A549 (cell line): ENCODE measurements at regions not wholly inside any gene's neighbourhood (a gene's known extent, or its start where the extent isn't known, plus 50 kb on each side); places are given as distances from the start of the nearest gene placed in this dataset.
"Not testable (repeated sequence)": the region's sequence is repeated elsewhere in the genome, so short reads cannot be mapped to it uniquely, and the experiment has no call there.

Source experiments
- ATAC-seq, 2 experiments: fragments of 200-7000 bp in 1 of 2; fragments of >200 bp in 1 of 2; cut with Nextera tagmentation in 1 of 2; cut with Tn5 transposase in 1 of 2; 3 replicates each; pipeline versions ENCODE4 v1.8.0 to v1.9.1; 2018 to 2020; ENCODE audit warnings: mild to moderate bottlenecking in 1 of 2, moderate library complexity in 1 of 2
- CTCF ChIA-PET: fragments of 300-600 bp; sonication (Branson Sonifier 250); formaldehyde crosslinking; extraction: SDS; loops from one replicate; lab custom pipeline; 2021; ENCODE audit warnings: antibody characterized with exemption, inconsistent platforms; lab: Yijun Ruan, JAX
- POLR2A ChIA-PET: fragments of 350-600 bp; formaldehyde crosslinking; extraction: SDS; loops from one replicate; lab custom pipeline; 2021; ENCODE audit warnings: antibody characterized with exemption, inconsistent platforms; lab: Yijun Ruan, JAX
- DNase-seq, 2 experiments: peaks; one replicate each; pipeline versions ENCODE4 v3.0.0 to v3.0.0-alpha.2; 2011 to 2016; ENCODE audit warnings: low read depth in 1 of 2, low spot score in 1 of 2
- FAIRE-seq: peaks from 2 replicates; lab custom pipeline; 2011; peaks lifted over from hg19 to GRCh38; lab: Jason Lieb, UNC
- H3K27ac ChIP-seq, 2 experiments: fragments of >200 bp; sonication (Bioruptor Twin); formaldehyde crosslinking; 3 replicates each; pipeline ENCODE4 v1.5.1; 2016 to 2017
- H3K4me1 ChIP-seq: fragments of >200 bp; sonication (Bioruptor Twin); formaldehyde crosslinking; 3 replicates; pipeline ENCODE4 v1.6.1; 2016
- H3K4me2 ChIP-seq: fragments of >200 bp; sonication (Bioruptor Twin); formaldehyde crosslinking; 3 replicates; pipeline ENCODE4 v1.6.1; 2016
- H3K4me3 ChIP-seq: fragments of >200 bp; sonication (Bioruptor Twin); formaldehyde crosslinking; 3 replicates; pipeline ENCODE4 v1.5.1; 2016
- H3K9me3 ChIP-seq: fragments of >200 bp; sonication (Bioruptor Twin); formaldehyde crosslinking; 3 replicates; pipeline ENCODE4 v1.6.1; 2016
- BHLHE40 ChIP-seq: IDR thresholded peaks from 2 replicates; pipeline ENCODE4 v1.6.1; 2012; ENCODE audit warnings: low read depth, low read length, inconsistent platforms
- CBX2 ChIP-seq: fragments of 200-600 bp; sonication (generic); IDR thresholded peaks from 2 replicates; pipeline ENCODE4 v1.6.1; 2016; ENCODE audit warnings: low read depth, mild to moderate bottlenecking, borderline replicate concordance
- CHD2 ChIP-seq: fragments of 150-350 bp; IDR thresholded peaks from 2 replicates; pipeline ENCODE4 v1.6.1; 2014; ENCODE audit warnings: low read length; ENCODE audit not compliant: partially characterized antibody
- CTCF ChIP-seq: fragments of >200 bp; sonication (Bioruptor Twin); formaldehyde crosslinking; IDR thresholded peaks from 3 replicates; pipeline ENCODE4 v1.5.1; 2016
- E2F6 ChIP-seq: IDR thresholded peaks from 2 replicates; pipeline ENCODE4 v1.6.1; 2012; ENCODE audit warnings: low read depth, borderline replicate concordance
- EHF ChIP-seq: fragments of 250-450 bp; sonication (Bioruptor Pico); IDR thresholded peaks from 2 replicates; pipeline ENCODE4 v1.5.0; 2020; ENCODE audit warnings: mild to moderate bottlenecking
- ESRRA ChIP-seq: fragments of 150-350 bp; IDR thresholded peaks from 2 replicates; pipeline ENCODE4 v1.6.1; 2014; ENCODE audit warnings: mild to moderate bottlenecking, low read length, borderline replicate concordance
- FOSL2 ChIP-seq, 2 experiments: fragments of 450-650 bp in 1 of 2; fragments of >200 bp in 1 of 2; sonication (Bioruptor Twin) in 1 of 2; formaldehyde crosslinking; IDR thresholded peaks; 2 replicates each; pipeline versions ENCODE4 v1.5.0 to v1.6.1; 2016 to 2020; ENCODE audit warnings: mild to moderate bottlenecking in 1 of 2, moderate library complexity in 1 of 2
- HEYL ChIP-seq: fragments of 250-450 bp; sonication (Bioruptor Pico); IDR thresholded peaks from 2 replicates; pipeline ENCODE4 v1.8.0; 2021; ENCODE audit warnings: mild to moderate bottlenecking, moderate library complexity
- HMGXB4 ChIP-seq: fragments of 250-450 bp; sonication (Bioruptor Pico); IDR thresholded peaks from 2 replicates; pipeline ENCODE4 v1.5.0; 2021; ENCODE audit warnings: mild to moderate bottlenecking, moderate library complexity, borderline replicate concordance
- HOXA7 ChIP-seq: fragments of 250-450 bp; sonication (Bioruptor Pico); IDR thresholded peaks from 2 replicates; pipeline ENCODE4 v1.5.0; 2020; ENCODE audit warnings: mild to moderate bottlenecking, moderate library complexity
- HOXB13 ChIP-seq: fragments of 250-450 bp; sonication (Bioruptor Pico); IDR thresholded peaks from 2 replicates; pipeline ENCODE4 v1.5.0; 2020; ENCODE audit warnings: low read depth, mild to moderate bottlenecking, moderate library complexity
- MAFK ChIP-seq: fragments of 450-650 bp; IDR thresholded peaks from 2 replicates; pipeline ENCODE4 v1.6.1; 2014; ENCODE audit not compliant: partially characterized antibody
- MAZ ChIP-seq: fragments of 150-350 bp; IDR thresholded peaks from 2 replicates; pipeline ENCODE4 v1.6.1; 2014; ENCODE audit warnings: antibody characterized with exemption, low read depth, low read length, borderline replicate concordance
- NFE2L2 ChIP-seq: fragments of 150-350 bp; conservative IDR thresholded peaks from 2 replicates; pipeline ENCODE4 v1.6.1; 2014; ENCODE audit warnings: low read length
- NR3C1 ChIP-seq: fragments of >200 bp; sonication (Bioruptor Twin); formaldehyde crosslinking; IDR thresholded peaks from 3 replicates; pipeline ENCODE4 v1.6.1; 2017
- POLR2A ChIP-seq: IDR thresholded peaks from 2 replicates; pipeline ENCODE4 v1.6.1; 2012; ENCODE audit warnings: mild to moderate bottlenecking, low read length
- RAD21 ChIP-seq, 2 experiments: fragments of >200 bp in 1 of 2; sonication (Bioruptor Twin) in 1 of 2; formaldehyde crosslinking in 1 of 2; IDR thresholded peaks in 1 of 2; conservative IDR thresholded peaks in 1 of 2; 2 replicates in 1 of 2; 3 replicates in 1 of 2; pipeline ENCODE4 v1.6.1; 2012 to 2018; ENCODE audit warnings: inconsistent platforms in 1 of 2
- RARB ChIP-seq: fragments of 250-450 bp; sonication (Bioruptor Pico); IDR thresholded peaks from 2 replicates; pipeline ENCODE4 v1.8.0; 2021; ENCODE audit warnings: mild to moderate bottlenecking, moderate library complexity
- RFX5 ChIP-seq: fragments of 450-650 bp; IDR thresholded peaks from 2 replicates; pipeline ENCODE4 v1.7.1; 2014; ENCODE audit warnings: antibody characterized with exemption, mild to moderate bottlenecking, moderate library complexity
- RNF2 ChIP-seq: fragments of 200-600 bp; sonication (generic); IDR thresholded peaks from 2 replicates; pipeline ENCODE4 v1.6.1; 2016; ENCODE audit warnings: low read depth, mild to moderate bottlenecking, antibody characterized with exemption, moderate library complexity, borderline replicate concordance
- SREBF2 ChIP-seq: fragments of 450-650 bp; IDR thresholded peaks from 2 replicates; pipeline ENCODE4 v1.6.1; 2014; ENCODE audit warnings: mild to moderate bottlenecking, moderate library complexity
- USF2 ChIP-seq: fragments of 450-650 bp; IDR thresholded peaks from 2 replicates; pipeline ENCODE4 v1.6.1; 2014; ENCODE audit warnings: antibody characterized with exemption
- ZC3H11A ChIP-seq: fragments of 450-650 bp; IDR thresholded peaks from 2 replicates; pipeline ENCODE4 v1.6.1; 2014; ENCODE audit warnings: antibody characterized with exemption, mild to moderate bottlenecking
- ZFP36 ChIP-seq: fragments of 450-650 bp; IDR thresholded peaks from 2 replicates; pipeline ENCODE4 v1.6.1; 2014; ENCODE audit warnings: borderline replicate concordance; ENCODE audit not compliant: partially characterized antibody
- ZNF302 ChIP-seq: fragments of 250-450 bp; sonication (Bioruptor Pico); IDR thresholded peaks from 2 replicates; pipeline ENCODE4 v1.9.0; 2021; ENCODE audit warnings: inconsistent platforms, mild to moderate bottlenecking, moderate library complexity
- WGBS: methylation state at CpG from one replicate; pipeline ENCODE4 v1.1.6; 2017; ENCODE audit errors: missing lambda C conversion rate; 5-methylcytosine and 5-hydroxymethylcytosine counted together

GRCh38 chr5:57931807-57932206 is 449.2 kb upstream of the ACTBL2 start:
- Histone ChIP-seq H3K4me2 (no peak overlapping the region), H3K4me1 (no peaks in the 10 kb centered on the region), H3K4me3 (no peak overlapping the region), H3K27ac (no peak overlapping the region), H3K9me3 (0 out of 3 replicates have a peak, but pooled peaks cover 4% of the 10 kb centered on the region)
- 61% methylated on average over 1 of the region's 1 CpG for WGBS
- ATAC-seq (no peak), FAIRE-seq (no peak), DNase-seq (no peak)
- ChIA-PET POLR2A (no interaction called here), CTCF (no interaction called here)
- TF ChIP-seq HMGXB4 (no peak), EHF (CRISPR knock-in tag) (no peak), ZNF302 (CRISPR knock-in tag) (no peak), ESRRA (no peak), SREBF2 (no peak), RARB (CRISPR knock-in tag) (no peak), ZFP36 (no peak), HOXA7 (CRISPR knock-in tag) (no peak)

GRCh38 chr5:57931352-57931751 is 448.7 kb upstream of the ACTBL2 start:
- H3K9me3 ChIP-seq: 0 out of 3 replicates have a peak, but pooled peaks cover 4% of the 10 kb centered on the region
- CTCF ChIA-PET: no interaction called here
- TF ChIP-seq ESRRA: no peak
- no peak for TF ChIP-seq ZC3H11A
- no peak for TF ChIP-seq CTCF
- no peak for TF ChIP-seq NR3C1
- TF ChIP-seq NFE2L2: no peak
- no peak for TF ChIP-seq MAZ
- no peak for TF ChIP-seq RFX5
- TF ChIP-seq RAD21 (conservative IDR thresholded peaks at IDR 0.05 in 1 of 2, IDR thresholded peaks at IDR 0.05 in 1 of 2): no peak
- no peak for TF ChIP-seq HOXB13
- no peak for TF ChIP-seq RNF2
- TF ChIP-seq, all 56 proteins: peak for 0
- DNase-seq (no peak), ATAC-seq (no peak), FAIRE-seq (no peak)
- Histone ChIP-seq H3K4me1 (no peaks in the 10 kb centered on the region), H3K4me3 (no peak overlapping the region), H3K27ac (no peak overlapping the region), H3K4me2 (no peak overlapping the region)
- POLR2A ChIA-PET: no interaction called here

GRCh38 chr5:57929271-57929670 is 446.7 kb upstream of the ACTBL2 start:
- Histone ChIP-seq H3K4me3 (no peak overlapping the region), H3K4me2 (no peak overlapping the region)
- TF ChIP-seq E2F6 (no peak), USF2 (no peak), NFE2L2 (no peak), FOSL2 (IDR thresholded peaks at IDR 0.05) (no peak), FOSL2 (CRISPR knock-in tag; IDR thresholded peaks at IDR 0.05) (no peak), RARB (CRISPR knock-in tag) (no peak), MAFK (no peak), POLR2A (no peak), HEYL (CRISPR knock-in tag) (no peak), CBX2 (no peak), CHD2 (no peak), ESRRA (no peak), ZC3H11A (no peak), ZFP36 (no peak), BHLHE40 (no peak)
- TF ChIP-seq, all 56 proteins: peak for 0
- ATAC-seq (no peak), DNase-seq (no peak), FAIRE-seq (no peak)
- no peaks in the 10 kb centered on the region for H3K4me1 ChIP-seq
- ChIA-PET POLR2A (no interaction called here), CTCF (interaction anchor here (0.7 to 1.3 kb wide), 2 partner anchors 20 to 532 kb away, joined by 3 read pairs; no protein-coding TSS in a partner anchor)
- WGBS: 70% methylated on average over 5 of the region's 5 CpGs
- 0 out of 3 replicates have a peak, but pooled peaks cover 4% of the 10 kb centered on the region for H3K9me3 ChIP-seq
- no peak overlapping the region for H3K27ac ChIP-seq

- H3K4me1 ChIP-seq, CTCF ChIA-PET, H3K27ac ChIP-seq, DNase-seq, FAIRE-seq, POLR2A ChIA-PET, H3K4me2 ChIP-seq, H3K9me3 ChIP-seq, ATAC-seq, H3K4me3 ChIP-seq: not testable (repeated sequence)
- WGBS: 60% methylated on average over 6 of the region's 6 CpGs
These were observed 440.5 kb upstream of the ACTBL2 start for GRCh38 chr5:57923094-57923493.
